SK-N-SH (cell line): ENCODE measurements at regions not wholly inside any gene's neighbourhood (a gene's known extent, or its start where the extent isn't known, plus 50 kb on each side); places are given as distances from the start of the nearest gene placed in this dataset.

Source experiments
- CTCF ChIA-PET: fragments of 300-600, 350-600 bp; formaldehyde crosslinking; extraction: SDS; loops from one replicate; lab custom pipeline; 2021; lab: Yijun Ruan, JAX
- POLR2A ChIA-PET: fragments of 350-600 bp; sonication (Branson Sonifier 250); formaldehyde crosslinking; extraction: SDS; loops from one replicate; lab custom pipeline; 2020; ENCODE audit warnings: antibody characterized with exemption, inconsistent platforms; lab: Yijun Ruan, JAX
- DNase-seq: peaks from one replicate; pipeline ENCODE4 v3.0.0; 2012
- H2AFZ ChIP-seq: fragments of 200-600 bp; sonication (generic); 2 replicates; pipeline ENCODE4 v1.8.1; 2016; ENCODE audit warnings: antibody characterized with exemption, mild to moderate bottlenecking, low read depth
- H3F3A ChIP-seq: fragments of 200-600 bp; sonication (generic); replicated peaks from 2 replicates; pipeline ENCODE3; 2016; ENCODE audit warnings: antibody characterized with exemption, mild to moderate bottlenecking; ENCODE audit not compliant: insufficient read depth
- H3K27ac ChIP-seq, 2 experiments: fragments of 200-500 bp in 1 of 2; fragments of 200-600 bp in 1 of 2; sonication (Bioruptor generic) in 1 of 2; sonication (generic), shearing (Covaris generic) in 1 of 2; 2 replicates each; pipeline versions ENCODE4 v1.5.1 to v1.6.1; 2014 to 2016; ENCODE audit warnings: low read depth in 2 of 2, inconsistent platforms in 1 of 2, low read length in 1 of 2, mild to moderate bottlenecking in 1 of 2, mixed read lengths in 1 of 2
- H3K27me3 ChIP-seq: fragments of 200-600 bp; sonication (generic), shearing (Covaris generic); 2 replicates; pipeline ENCODE4 v1.6.1; 2016; ENCODE audit warnings: mixed run types; ENCODE audit not compliant: insufficient read depth
- H3K36me3 ChIP-seq, 2 experiments: fragments of 200-500 bp in 1 of 2; fragments of 200-600 bp in 1 of 2; sonication (Bioruptor generic) in 1 of 2; sonication (generic) in 1 of 2; replicated peaks in 1 of 2; 2 replicates each; pipeline versions ENCODE3 to v1.5.1; 2014 to 2016; ENCODE audit warnings: low read length in 1 of 2, mild to moderate bottlenecking in 1 of 2; ENCODE audit not compliant: insufficient read depth in 2 of 2, control insufficient read depth in 1 of 2
- H3K4me1 ChIP-seq, 2 experiments: fragments of 200-500 bp in 1 of 2; fragments of 200-600 bp in 1 of 2; sonication (Bioruptor generic) in 1 of 2; sonication (generic), shearing (Covaris generic) in 1 of 2; 2 replicates each; pipeline versions ENCODE4 v1.5.1 to v1.6.1; 2014 to 2016; ENCODE audit warnings: low read depth in 1 of 2, low read length in 1 of 2, mixed run types in 1 of 2; ENCODE audit not compliant: insufficient read depth in 2 of 2, control insufficient read depth in 1 of 2
- H3K4me2 ChIP-seq: fragments of 200-600 bp; sonication (generic), shearing (Covaris generic); 2 replicates; pipeline ENCODE4 v1.6.1; 2017; ENCODE audit warnings: mixed run types
- H3K4me3 ChIP-seq, 2 experiments: fragments of 200-500 bp in 1 of 2; fragments of 200-600 bp in 1 of 2; sonication (Bioruptor generic) in 1 of 2; sonication (generic), shearing (Covaris generic) in 1 of 2; 2 replicates each; pipeline versions ENCODE4 v1.5.1 to v1.8.1; 2014 to 2016; ENCODE audit warnings: low read depth in 2 of 2, inconsistent platforms in 1 of 2, low read length in 1 of 2, mild to moderate bottlenecking in 1 of 2, mixed read lengths in 1 of 2, moderate library complexity in 1 of 2
- H3K79me2 ChIP-seq: fragments of 200-600 bp; sonication (generic); 2 replicates; pipeline ENCODE4 v1.8.1; 2017; ENCODE audit warnings: mild to moderate bottlenecking; ENCODE audit not compliant: insufficient read depth
- H3K9ac ChIP-seq: fragments of 200-600 bp; sonication (generic); 2 replicates; pipeline ENCODE4 v1.6.1; 2017; ENCODE audit warnings: mixed run types
- H3K9me2 ChIP-seq: fragments of 200-600 bp; sonication (generic); 2 replicates; pipeline ENCODE4 v1.6.1; 2017; ENCODE audit warnings: mixed run types
- H3K9me3 ChIP-seq: fragments of 200-600 bp; sonication (generic); 2 replicates; pipeline ENCODE4 v1.6.1; 2017; ENCODE audit warnings: mixed run types, mild to moderate bottlenecking, moderate library complexity
- H4K20me1 ChIP-seq: fragments of 200-600 bp; sonication (generic); 2 replicates; pipeline ENCODE4 v1.6.1; 2017; ENCODE audit warnings: mild to moderate bottlenecking, mixed run types; ENCODE audit not compliant: insufficient read depth
- CTCF ChIP-seq: fragments of 200-600 bp; sonication (generic); IDR thresholded peaks from 2 replicates; pipeline ENCODE4 v1.6.1; 2017; ENCODE audit warnings: antibody characterized with exemption, mild to moderate bottlenecking, moderate library complexity
- ELF1 ChIP-seq: IDR thresholded peaks from 2 replicates; pipeline ENCODE4 v1.4.0; 2012
- EP300 ChIP-seq, 2 experiments: IDR thresholded peaks; 2 replicates each; pipeline versions ENCODE4 v1.4.0 to v1.6.1; 2012; ENCODE audit warnings: borderline replicate concordance in 1 of 2, low read depth in 1 of 2, low read length in 1 of 2
- EZH2phosphoT487 ChIP-seq: fragments of 200-600 bp; sonication (generic); IDR thresholded peaks from 2 replicates; pipeline ENCODE4 v1.6.1; 2017; ENCODE audit warnings: low read depth, mixed run types, mild to moderate bottlenecking, antibody characterized with exemption, moderate library complexity, borderline replicate concordance
- GABPA ChIP-seq: IDR thresholded peaks from 2 replicates; pipeline ENCODE4 v1.4.0; 2012; ENCODE audit warnings: low read depth, mild to moderate bottlenecking
- MAX ChIP-seq: IDR thresholded peaks from 2 replicates; pipeline ENCODE4 v1.4.0; 2012; ENCODE audit warnings: low read depth
- MEF2A ChIP-seq: IDR thresholded peaks from 2 replicates; pipeline ENCODE4 v1.4.0; 2012; ENCODE audit warnings: low read depth, borderline replicate concordance
- NFIC ChIP-seq: IDR thresholded peaks from 2 replicates; pipeline ENCODE4 v1.4.0; 2012; ENCODE audit warnings: borderline replicate concordance
- NRF1 ChIP-seq: IDR thresholded peaks from 2 replicates; pipeline ENCODE4 v1.6.1; 2012; ENCODE audit warnings: low read depth, mild to moderate bottlenecking, low read length
- RAD21 ChIP-seq: IDR thresholded peaks from 2 replicates; pipeline ENCODE4 v1.6.1; 2012; ENCODE audit warnings: mild to moderate bottlenecking, low read length
- RFX5 ChIP-seq: IDR thresholded peaks from 2 replicates; pipeline ENCODE4 v1.6.1; 2012; ENCODE audit warnings: mild to moderate bottlenecking, improper control_type of control experiment, low read length
- RXRA ChIP-seq: IDR thresholded peaks from 2 replicates; pipeline ENCODE4 v1.4.0; 2012; ENCODE audit warnings: low read depth, mild to moderate bottlenecking, borderline replicate concordance
- SIN3A ChIP-seq: IDR thresholded peaks from 2 replicates; pipeline ENCODE4 v1.6.1; 2012; ENCODE audit warnings: low read depth, mild to moderate bottlenecking, low read length, moderate library complexity, borderline replicate concordance
- SMC3 ChIP-seq: IDR thresholded peaks from 2 replicates; pipeline ENCODE4 v1.6.1; 2012; ENCODE audit warnings: low read depth, low read length, improper control_type of control experiment
- TCF12 ChIP-seq: IDR thresholded peaks from 2 replicates; pipeline ENCODE4 v1.4.0; 2012
- TEAD4 ChIP-seq: IDR thresholded peaks from 2 replicates; pipeline ENCODE4 v1.4.0; 2012; ENCODE audit warnings: mild to moderate bottlenecking, borderline replicate concordance; ENCODE audit not compliant: insufficient read depth
- YY1 ChIP-seq: IDR thresholded peaks from 2 replicates; pipeline ENCODE4 v1.4.0; 2012; ENCODE audit warnings: low read depth, mild to moderate bottlenecking
- WGBS: methylation state at CpG from one replicate; pipeline ENCODE4 v1.1.6; 2017; ENCODE audit warnings: low lambda C conversion rate; 5-methylcytosine and 5-hydroxymethylcytosine counted together

GRCh38 chr2:154616659-154617058 is 81.8 kb upstream of the KCNJ3 start (continued):
- TF ChIP-seq NFIC (no peak), NRF1 (no peak), RFX5 (no peak), YY1 (no peak), RXRA (no peak), SMC3 (no peak), TEAD4 (no peak), SIN3A (no peak)

GRCh38 chr2:154620471-154620870 is 78.0 kb upstream of the KCNJ3 start:
- Histone ChIP-seq H3K4me2 (no peak overlapping the region), H3K4me3 (no peak overlapping the region), H3F3A (no peaks in the 10 kb centered on the region), H2AFZ (no peak overlapping the region), H3K36me3 (no peaks in the 10 kb centered on the region), H3K9ac (no peak overlapping the region), H3K9me3 (no peaks in the 10 kb centered on the region), H3K4me1 (no peaks in the 10 kb centered on the region), H3K79me2 (no peaks in the 10 kb centered on the region), H3K27me3 (no peaks in the 10 kb centered on the region), H3K9me2 (no peaks in the 10 kb centered on the region), H4K20me1 (no peaks in the 10 kb centered on the region), H3K27ac (no peak overlapping the region)
- no peak for DNase-seq
- CTCF ChIA-PET = interaction anchor here (0.9 to 1.5 kb wide), 3 partner anchors 21 to 690 kb away, joined by 4 to 6 read pairs (median 4); no protein-coding TSS in a partner anchor
- no peak for TF ChIP-seq EP300 (IDR thresholded peaks at IDR 0.05; ENCODE audit: borderline replicate concordance in 1 of 2, low read depth in 1 of 2, low read length in 1 of 2)
- TF ChIP-seq TEAD4 = no peak
- no peak for TF ChIP-seq MAX
- no peak for TF ChIP-seq NRF1
- TF ChIP-seq CTCF = no peak
- no peak for TF ChIP-seq ELF1
- TF ChIP-seq EZH2phosphoT487 = no peak
- 38% methylated on average over 5 of the region's 5 CpGs for WGBS
- POLR2A ChIA-PET = no interaction called here

- Histone ChIP-seq H3K4me3 (peak overlapping the region in 1 of 2 experiments; percentile 40; a peak in 1 of 4 replicates), H3K27ac (no peak overlapping the region), H3K4me1 (no peaks in the 10 kb centered on the region), H3K4me2 (no peak overlapping the region), H4K20me1 (no peaks in the 10 kb centered on the region), H3K9ac (no peak overlapping the region), H3K36me3 (no peaks in the 10 kb centered on the region), H3K27me3 (no peaks in the 10 kb centered on the region), H3K9me2 (no peaks in the 10 kb centered on the region), H3K9me3 (no peaks in the 10 kb centered on the region), H3F3A (no peaks in the 10 kb centered on the region), H3K79me2 (no peaks in the 10 kb centered on the region), H2AFZ (no peak overlapping the region)
- TF ChIP-seq ELF1 (no peak), CTCF (peak; percentile 83), RFX5 (no peak), SMC3 (peak; percentile 87), TCF12 (no peak), RXRA (no peak), GABPA (no peak), MEF2A (no peak), RAD21 (peak; percentile 79), EZH2phosphoT487 (no peak)
- CTCF ChIA-PET = interaction anchor here (0.5 to 2.2 kb wide), 51 partner anchors 8 to 694 kb away, joined by 3 to 13 read pairs (median 4); no protein-coding TSS in a partner anchor
- 0% methylated on average over 3 of the region's 3 CpGs for WGBS
- DNase-seq = peak; percentile 32
- POLR2A ChIA-PET = no interaction called here
Measured at GRCh38 chr2:154623819-154624218, 74.7 kb upstream of the KCNJ3 start.
